ENCODE measurements at regions not wholly inside any gene's neighbourhood (a gene's known extent, or its start where the extent isn't known, plus 50 kb on each side); places are given as distances from the start of the nearest gene placed in this dataset.

DNA sequence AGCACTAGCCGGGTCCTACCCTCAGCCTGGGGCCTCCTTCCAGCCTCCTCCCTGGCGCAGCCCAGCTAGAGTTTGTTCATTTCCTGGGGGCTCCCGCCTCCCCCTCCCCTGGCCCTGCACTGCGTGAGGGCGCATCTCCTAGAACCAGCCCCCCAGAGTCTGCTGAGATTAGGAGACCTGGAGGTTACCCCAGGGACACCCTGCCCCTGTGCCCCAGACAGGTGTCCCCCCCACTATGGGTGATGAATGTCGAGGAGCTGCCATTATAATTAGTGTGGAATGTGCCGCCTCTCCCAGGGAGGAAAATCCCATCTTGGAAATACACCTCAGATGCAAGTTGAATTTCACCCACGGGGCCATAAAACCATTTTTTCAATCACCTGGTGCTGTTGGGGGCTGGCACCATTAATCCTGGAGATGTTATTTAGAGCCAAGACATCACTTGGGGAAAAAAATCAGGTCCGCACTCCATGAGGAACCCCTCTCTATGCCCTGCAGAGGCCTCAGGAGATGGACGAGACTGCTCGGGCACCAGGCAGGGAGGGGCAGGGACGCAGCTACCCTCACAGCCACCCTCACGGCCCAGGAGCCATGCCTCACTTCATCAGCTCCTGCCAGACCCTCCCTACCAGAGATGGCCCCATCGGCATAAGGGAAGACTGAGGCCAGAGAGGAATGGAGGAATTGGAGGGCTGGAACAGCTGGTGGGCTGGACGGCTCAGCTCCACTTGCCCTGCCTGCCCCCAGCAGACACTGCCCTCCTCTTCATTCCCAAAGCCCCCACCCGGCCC, 197.5 kb downstream of the IGLL1 start:
- TF ChIP-seq POLR2AphosphoS5 (IDR thresholded peaks at IDR 0.05; ENCODE audit: low read depth, low read length) (no peak), SIN3A (IDR thresholded peaks at IDR 0.05; ENCODE audit: borderline replicate concordance, insufficient read depth, low read length) (no peak)

All from PFSK-1 (cell line).